Smooth muscle cell (in vitro differentiated cells): ENCODE measurements at regions not wholly inside any gene's neighbourhood (a gene's known extent, or its start where the extent isn't known, plus 50 kb on each side); places are given as distances from the start of the nearest gene placed in this dataset.
"Not testable (repeated sequence)": the region's sequence is repeated elsewhere in the genome, so short reads cannot be mapped to it uniquely, and the experiment has no call there.

ENCODE experiments used
- DNase-seq: peaks from one replicate; lab custom pipeline; 2025; ENCODE audit not compliant: unreplicated experiment; lab: John Stamatoyannopoulos, UW
- H2AFZ ChIP-seq: fragments of 200-600 bp; sonication (generic); 2 replicates; pipeline ENCODE4 v1.6.0; 2016; ENCODE audit warnings: antibody characterized with exemption, low read depth, mild to moderate bottlenecking
- H3F3A ChIP-seq: fragments of 200-600 bp; sonication (generic); 2 replicates; pipeline ENCODE4 v1.6.0; 2017; ENCODE audit warnings: antibody characterized with exemption, low read depth
- H3K27ac ChIP-seq: fragments of 200-600 bp; sonication (generic); 2 replicates; pipeline ENCODE4 v1.5.1; 2016; ENCODE audit warnings: low read depth, mild to moderate bottlenecking
- H3K27me3 ChIP-seq: fragments of 200-600 bp; sonication (generic); 2 replicates; pipeline ENCODE4 v1.6.1; 2016; ENCODE audit warnings: low read depth, mild to moderate bottlenecking
- H3K36me3 ChIP-seq: fragments of 200-600 bp; sonication (generic); 2 replicates; pipeline ENCODE4 v1.5.1; 2016; ENCODE audit warnings: low read depth
- H3K4me1 ChIP-seq: fragments of 200-600 bp; sonication (generic); 2 replicates; pipeline ENCODE4 v1.5.1; 2016; ENCODE audit warnings: low read depth
- H3K4me2 ChIP-seq: fragments of 200-600 bp; sonication (generic); 2 replicates; pipeline ENCODE4 v1.6.0; 2016; ENCODE audit warnings: mild to moderate bottlenecking
- H3K4me3 ChIP-seq: fragments of 200-600 bp; sonication (generic); 2 replicates; pipeline ENCODE4 v1.5.1; 2016; ENCODE audit warnings: mild to moderate bottlenecking
- H3K79me2 ChIP-seq: fragments of 200-600 bp; sonication (generic); 2 replicates; pipeline ENCODE4 v1.6.0; 2016; ENCODE audit warnings: low read depth, mild to moderate bottlenecking
- H3K9ac ChIP-seq: fragments of 200-600 bp; sonication (generic); 2 replicates; pipeline ENCODE4 v1.6.0; 2016; ENCODE audit warnings: low read depth
- H3K9me3 ChIP-seq: fragments of 200-600 bp; sonication (generic); replicated peaks from 2 replicates; pipeline ENCODE4 v1.5.1; 2016; ENCODE audit warnings: low read depth
- H4K20me1 ChIP-seq: fragments of 200-600 bp; sonication (generic); 2 replicates; pipeline ENCODE4 v1.6.0; 2016; ENCODE audit warnings: low read depth
- WGBS: methylation state at CpG from one replicate; pipeline ENCODE4 v1.1.7; 2016; ENCODE audit warnings: low lambda C conversion rate; 5-methylcytosine and 5-hydroxymethylcytosine counted together
- TF ChIP-seq, protein P1 (sequence below): fragments of 200-600 bp; sonication (generic); IDR thresholded peaks from 2 replicates; pipeline ENCODE4 v1.5.1; 2017; ENCODE audit warnings: borderline replicate concordance, mild to moderate bottlenecking, antibody characterized with exemption; ENCODE audit not compliant: insufficient read depth, poor library complexity, severe bottlenecking

- Histone ChIP-seq H3K79me2 (no peaks in the 10 kb centered on the region), H3K9ac (no peak overlapping the region), H3K9me3 (no peaks in the 10 kb centered on the region), H3K4me2 (no peak overlapping the region), H3K4me1 (no peaks in the 10 kb centered on the region), H3K4me3 (no peak overlapping the region), H3K36me3 (no peaks in the 10 kb centered on the region), H4K20me1 (no peaks in the 10 kb centered on the region), H3F3A (no peaks in the 10 kb centered on the region), H3K27ac (no peak overlapping the region), H2AFZ (no peak overlapping the region), H3K27me3 (no peaks in the 10 kb centered on the region)
- WGBS: 97% methylated on average over 2 of the region's 2 CpGs
- TF ChIP-seq, protein P1, sequence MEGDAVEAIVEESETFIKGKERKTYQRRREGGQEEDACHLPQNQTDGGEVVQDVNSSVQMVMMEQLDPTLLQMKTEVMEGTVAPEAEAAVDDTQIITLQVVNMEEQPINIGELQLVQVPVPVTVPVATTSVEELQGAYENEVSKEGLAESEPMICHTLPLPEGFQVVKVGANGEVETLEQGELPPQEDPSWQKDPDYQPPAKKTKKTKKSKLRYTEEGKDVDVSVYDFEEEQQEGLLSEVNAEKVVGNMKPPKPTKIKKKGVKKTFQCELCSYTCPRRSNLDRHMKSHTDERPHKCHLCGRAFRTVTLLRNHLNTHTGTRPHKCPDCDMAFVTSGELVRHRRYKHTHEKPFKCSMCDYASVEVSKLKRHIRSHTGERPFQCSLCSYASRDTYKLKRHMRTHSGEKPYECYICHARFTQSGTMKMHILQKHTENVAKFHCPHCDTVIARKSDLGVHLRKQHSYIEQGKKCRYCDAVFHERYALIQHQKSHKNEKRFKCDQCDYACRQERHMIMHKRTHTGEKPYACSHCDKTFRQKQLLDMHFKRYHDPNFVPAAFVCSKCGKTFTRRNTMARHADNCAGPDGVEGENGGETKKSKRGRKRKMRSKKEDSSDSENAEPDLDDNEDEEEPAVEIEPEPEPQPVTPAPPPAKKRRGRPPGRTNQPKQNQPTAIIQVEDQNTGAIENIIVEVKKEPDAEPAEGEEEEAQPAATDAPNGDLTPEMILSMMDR: no peak
- no peak for DNase-seq
These were observed 181.1 kb upstream of the RBBP8 start for GRCh38 chr18:22752014-22752413.

DNA sequence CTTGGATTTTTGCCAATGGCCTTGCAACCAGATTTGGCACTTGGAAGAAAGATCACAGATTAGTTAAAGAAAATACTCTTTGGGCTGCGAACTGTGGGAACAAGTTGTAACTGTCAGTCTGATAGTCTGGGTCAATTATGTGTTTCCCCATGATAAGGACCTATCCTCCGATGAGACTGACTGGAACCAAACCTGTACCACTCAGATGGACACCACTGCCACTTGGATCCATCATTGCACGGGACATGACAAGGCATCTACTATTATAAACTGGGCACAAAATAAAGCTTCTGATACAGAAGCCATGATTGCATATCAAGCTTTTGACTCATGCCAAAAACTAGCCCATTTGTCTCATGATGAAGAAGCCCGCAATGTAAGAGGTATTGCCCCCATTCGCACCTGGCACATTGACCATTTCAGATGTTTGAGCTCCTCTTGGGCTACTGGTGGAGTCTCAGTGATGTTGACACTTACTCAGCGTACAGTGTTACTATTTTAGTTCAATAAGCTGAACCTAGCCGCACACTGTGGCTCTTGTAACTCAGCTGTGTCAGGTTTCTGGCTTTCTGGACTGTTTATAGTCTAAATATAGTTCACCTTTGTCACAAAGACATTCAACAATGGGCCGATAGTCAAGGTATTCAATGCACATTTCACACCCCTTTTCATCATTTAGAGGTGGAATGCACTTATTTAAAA, 179.8 kb upstream of the RBBP8 start:
- no peaks in the 10 kb centered on the region for H3F3A ChIP-seq

DNA sequence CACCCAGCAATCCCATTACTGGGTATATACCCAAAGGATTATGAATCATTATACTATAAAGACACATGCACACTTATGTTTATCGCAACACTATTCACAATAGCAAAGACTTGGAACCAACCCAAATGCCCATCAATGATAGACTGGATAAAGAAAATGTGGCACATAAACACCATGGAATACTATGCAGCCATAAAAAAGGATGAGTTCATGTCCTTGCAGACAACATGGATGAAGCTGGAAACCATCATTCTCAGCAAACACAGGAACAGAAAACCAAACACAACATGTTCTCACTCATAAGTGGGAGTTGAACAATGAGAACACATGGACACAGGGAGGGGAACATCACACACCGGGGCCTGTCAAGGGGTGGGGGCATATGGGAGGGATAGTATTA, 169.1 kb upstream of the RBBP8 start:
- not testable (repeated sequence) for H4K20me1 ChIP-seq, H3F3A ChIP-seq, H3K4me1 ChIP-seq, H3K9ac ChIP-seq, H2AFZ ChIP-seq, H3K36me3 ChIP-seq, H3K79me2 ChIP-seq, H3K27me3 ChIP-seq, H3K4me3 ChIP-seq, H3K27ac ChIP-seq, DNase-seq, H3K4me2 ChIP-seq, H3K9me3 ChIP-seq
- WGBS: 98% methylated on average over 2 of the region's 2 CpGs

More for the DNA sequence above, 179.8 kb upstream of the RBBP8 start:
- H2AFZ ChIP-seq: no peak overlapping the region
- DNase-seq: no peak
- H3K27me3 ChIP-seq: no peaks in the 10 kb centered on the region
- TF ChIP-seq, protein P1: no peak
- H3K9me3 ChIP-seq: no peaks in the 10 kb centered on the region
- 94% methylated on average over 8 of the region's 8 CpGs for WGBS
- no peaks in the 10 kb centered on the region for H3K36me3 ChIP-seq
- H3K4me3 ChIP-seq: no peak overlapping the region
- no peak overlapping the region for H3K27ac ChIP-seq
- H3K79me2 ChIP-seq: no peaks in the 10 kb centered on the region
- no peaks in the 10 kb centered on the region for H3K4me1 ChIP-seq
- H3K4me2 ChIP-seq: no peak overlapping the region
- H3K9ac ChIP-seq: no peak overlapping the region
- no peaks in the 10 kb centered on the region for H4K20me1 ChIP-seq

DNA sequence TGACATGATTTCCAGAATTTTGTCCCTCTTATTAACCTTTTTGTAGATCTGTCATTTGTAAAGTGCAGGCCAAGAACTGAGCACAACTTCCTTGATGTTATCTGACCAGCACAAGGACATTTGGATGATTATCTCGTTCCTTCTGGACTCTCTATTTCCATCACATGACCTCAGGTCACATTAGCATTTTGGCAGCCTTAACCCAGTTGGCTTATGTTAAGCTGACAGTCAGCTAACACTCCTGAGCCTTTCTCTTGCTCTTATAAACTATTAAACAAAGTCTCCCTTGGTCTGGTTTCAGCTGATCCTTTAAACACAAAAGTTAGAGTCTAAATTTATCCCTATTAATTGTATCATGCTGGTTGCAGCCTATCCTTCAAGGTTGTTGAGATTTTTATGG, 167.2 kb upstream of the RBBP8 start:
- WGBS: 55% methylated on average over 1 of the region's 1 CpG
- H3K27ac ChIP-seq: no peak overlapping the region
- no peaks in the 10 kb centered on the region for H3K9me3 ChIP-seq
- H3K4me3 ChIP-seq: no peak overlapping the region
- H3K36me3 ChIP-seq: no peaks in the 10 kb centered on the region
- H3K9ac ChIP-seq: no peak overlapping the region
- H3K27me3 ChIP-seq: no peaks in the 10 kb centered on the region
- no peak for DNase-seq
- no peak overlapping the region for H2AFZ ChIP-seq
- H3K79me2 ChIP-seq: no peaks in the 10 kb centered on the region
- no peak overlapping the region for H3K4me2 ChIP-seq
- no peaks in the 10 kb centered on the region for H3K4me1 ChIP-seq
- no peaks in the 10 kb centered on the region for H3F3A ChIP-seq
- H4K20me1 ChIP-seq: no peaks in the 10 kb centered on the region
- TF ChIP-seq, protein P1: no peak
